ENCODE measurements at regions not wholly inside any gene's neighbourhood (a gene's known extent, or its start where the extent isn't known, plus 50 kb on each side); places are given as distances from the start of the nearest gene placed in this dataset.

GRCh38 chr1:30476476-30476875 lies 246.9 kb downstream of the MATN1 start:
- TF ChIP-seq SP1 (IDR thresholded peaks at IDR 0.05), result no peak
- TF ChIP-seq ELF4 (IDR thresholded peaks at IDR 0.05), result no peak
- TF ChIP-seq BHLHE40 (IDR thresholded peaks at IDR 0.05; ENCODE audit: borderline replicate concordance), result no peak
- no peak for TF ChIP-seq NFRKB (IDR thresholded peaks at IDR 0.05)
- TF ChIP-seq LEF1 (IDR thresholded peaks at IDR 0.05; ENCODE audit: borderline replicate concordance), result no peak
- no peak for TF ChIP-seq TARDBP (IDR thresholded peaks at IDR 0.05)
